Neutrophil (primary cell): ENCODE measurements at regions not wholly inside any gene's neighbourhood (a gene's known extent, or its start where the extent isn't known, plus 50 kb on each side); places are given as distances from the start of the nearest gene placed in this dataset.

ENCODE experiments used
- H3K27ac ChIP-seq: fragments of 200-600 bp; sonication (generic); 2 replicates; pipeline ENCODE4 v1.5.1; 2016; ENCODE audit warnings: mild to moderate bottlenecking, moderate library complexity
- H3K27me3 ChIP-seq: fragments of 200-600 bp; sonication (generic); 2 replicates; pipeline ENCODE4 v1.6.0; 2016; ENCODE audit warnings: mild to moderate bottlenecking
- H3K36me3 ChIP-seq: fragments of 200-600 bp; sonication (generic); 2 replicates; pipeline ENCODE4 v1.5.1; 2017
- H3K4me1 ChIP-seq, 2 experiments: fragments of 200-600 bp in 1 of 2; sonication (generic) in 1 of 2; 1 replicate in 1 of 2; 2 replicates in 1 of 2; pipeline versions ENCODE4 v1.5.1 to v1.6.1; 2013 to 2016; ENCODE audit warnings: low read depth in 1 of 2, low read length in 1 of 2, mild to moderate bottlenecking in 1 of 2, moderate library complexity in 1 of 2; ENCODE audit not compliant: control insufficient read depth in 1 of 2, insufficient read depth in 1 of 2
- H3K4me3 ChIP-seq, 2 experiments: fragments of 200-600 bp in 1 of 2; sonication (generic) in 1 of 2; 1 replicate in 1 of 2; 2 replicates in 1 of 2; pipeline ENCODE4 v1.5.1; 2013 to 2016; ENCODE audit warnings: low read depth in 1 of 2, low read length in 1 of 2, mild to moderate bottlenecking in 1 of 2, moderate library complexity in 1 of 2
- H3K9me3 ChIP-seq: fragments of 200-600 bp; sonication (generic); 2 replicates; pipeline ENCODE4 v1.5.1; 2016
- CTCF ChIP-seq: fragments of 200-600 bp; sonication (generic); IDR thresholded peaks from 2 replicates; pipeline ENCODE4 v1.5.1; 2016; ENCODE audit warnings: antibody characterized with exemption

- Histone ChIP-seq H3K36me3 (peaks cover 2% of the 10 kb centered on the region), H3K27ac (no peak overlapping the region), H3K9me3 (no peaks in the 10 kb centered on the region), H3K4me3 (no peak overlapping the region), H3K27me3 (no peaks in the 10 kb centered on the region), H3K4me1 (no peaks in the 10 kb centered on the region)
- no peak for TF ChIP-seq CTCF
Measured at GRCh38 chr12:124489220-124489619, 78.2 kb downstream of the NCOR2 start.

- H3K27me3 ChIP-seq = no peaks in the 10 kb centered on the region
- H3K4me3 ChIP-seq = no peak overlapping the region
- no peak for TF ChIP-seq CTCF
- no peaks in the 10 kb centered on the region for H3K9me3 ChIP-seq
- H3K4me1 ChIP-seq = no peaks in the 10 kb centered on the region
- H3K27ac ChIP-seq = no peak overlapping the region
- no peaks in the 10 kb centered on the region for H3K36me3 ChIP-seq
Measured at GRCh38 chr12:124488520-124488919, 78.9 kb downstream of the NCOR2 start.

- no peak overlapping the region for H3K27ac ChIP-seq
- peaks cover 3% of the 10 kb centered on the region for H3K36me3 ChIP-seq
- TF ChIP-seq CTCF = no peak
- H3K4me3 ChIP-seq = no peak overlapping the region
- no peaks in the 10 kb centered on the region for H3K4me1 ChIP-seq
- H3K27me3 ChIP-seq = no peaks in the 10 kb centered on the region
- H3K9me3 ChIP-seq = no peaks in the 10 kb centered on the region
Measured at GRCh38 chr12:124487834-124488165, 79.6 kb downstream of the NCOR2 start.

GRCh38 chr12:124487066-124487833 is 80.2 kb downstream of the NCOR2 start:
- no peak overlapping the region for H3K27ac ChIP-seq
- H3K4me1 ChIP-seq = no peaks in the 10 kb centered on the region
- no peak for TF ChIP-seq CTCF
- H3K36me3 ChIP-seq = peaks cover 8% of the 10 kb centered on the region
- no peaks in the 10 kb centered on the region for H3K9me3 ChIP-seq
- H3K27me3 ChIP-seq = no peaks in the 10 kb centered on the region
- no peak overlapping the region for H3K4me3 ChIP-seq

GRCh38 chr12:124486346-124486963 is 81.0 kb downstream of the NCOR2 start:
- Histone ChIP-seq H3K4me1 (no peaks in the 10 kb centered on the region), H3K27ac (no peak overlapping the region), H3K27me3 (no peaks in the 10 kb centered on the region), H3K9me3 (no peaks in the 10 kb centered on the region), H3K4me3 (no peak overlapping the region), H3K36me3 (peaks cover 10% of the 10 kb centered on the region)
- TF ChIP-seq CTCF = no peak
